ENCODE measurements at regions not wholly inside any gene's neighbourhood (a gene's known extent, or its start where the extent isn't known, plus 50 kb on each side); places are given as distances from the start of the nearest gene placed in this dataset.
"Not testable (repeated sequence)": the region's sequence is repeated elsewhere in the genome, so short reads cannot be mapped to it uniquely, and the experiment has no call there.

- no peak for DNase-seq
Observed at GRCh38 chr1:90274376-90274775, 279.5 kb downstream of the ZNF326 start.

GRCh38 chr1:90273241-90273774, 278.4 kb downstream of the ZNF326 start:
- peak; percentile 58 for DNase-seq

- DNase-seq, result no peak
Observed at GRCh38 chr1:90262791-90263190, 267.9 kb downstream of the ZNF326 start.

DNA sequence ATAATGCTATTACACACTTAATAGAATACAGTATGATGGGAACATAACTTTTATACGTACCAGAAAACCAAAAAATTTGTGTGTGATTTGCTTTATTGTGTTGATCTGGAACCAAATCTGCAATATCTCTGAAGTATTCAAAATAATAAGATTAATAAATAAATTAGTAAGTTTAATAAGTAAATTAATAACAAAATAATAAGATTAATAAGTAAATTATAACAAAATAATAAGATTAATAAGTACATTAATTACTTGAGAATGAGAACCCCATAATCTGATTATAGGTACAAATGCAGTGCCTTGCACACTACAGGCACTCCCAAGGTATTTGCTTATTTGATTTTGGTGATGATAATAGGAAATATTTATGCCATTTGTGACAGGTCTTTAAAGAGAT, 267.4 kb downstream of the ZNF326 start:
- DNase-seq, result no peak

DNA sequence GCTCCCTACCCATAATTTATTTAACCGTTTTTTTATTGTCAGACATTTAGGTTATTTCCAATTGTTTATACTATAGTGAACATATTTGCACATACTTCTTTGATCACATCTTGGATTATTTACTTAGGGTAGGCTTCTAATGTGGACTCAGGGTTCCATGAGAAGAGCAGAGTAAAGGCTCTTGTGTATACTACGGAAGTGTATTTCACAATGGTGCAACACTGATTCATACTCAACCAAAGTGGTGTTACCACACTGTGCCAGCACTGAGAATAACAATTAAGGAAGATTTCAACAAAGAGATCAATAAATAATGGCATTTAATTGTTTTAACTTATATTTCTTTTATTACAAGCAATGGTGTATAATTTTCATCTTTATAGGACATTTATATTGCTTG, 251.2 kb downstream of the ZNF326 start:
- no peak for DNase-seq

- DNase-seq, result no peak
Observed at GRCh38 chr1:90236493-90236892, 241.6 kb downstream of the ZNF326 start.

GRCh38 chr1:90223401-90223800, 228.5 kb downstream of the ZNF326 start:
- DNase-seq, result no peak

GRCh38 chr1:90220941-90221693, 226.2 kb downstream of the ZNF326 start:
- DNase-seq, result no peak

GRCh38 chr1:90220496-90220895, 225.6 kb downstream of the ZNF326 start:
- DNase-seq, result no peak

GRCh38 chr1:90219166-90219871, 224.4 kb downstream of the ZNF326 start:
- not testable (repeated sequence) for DNase-seq

DNA sequence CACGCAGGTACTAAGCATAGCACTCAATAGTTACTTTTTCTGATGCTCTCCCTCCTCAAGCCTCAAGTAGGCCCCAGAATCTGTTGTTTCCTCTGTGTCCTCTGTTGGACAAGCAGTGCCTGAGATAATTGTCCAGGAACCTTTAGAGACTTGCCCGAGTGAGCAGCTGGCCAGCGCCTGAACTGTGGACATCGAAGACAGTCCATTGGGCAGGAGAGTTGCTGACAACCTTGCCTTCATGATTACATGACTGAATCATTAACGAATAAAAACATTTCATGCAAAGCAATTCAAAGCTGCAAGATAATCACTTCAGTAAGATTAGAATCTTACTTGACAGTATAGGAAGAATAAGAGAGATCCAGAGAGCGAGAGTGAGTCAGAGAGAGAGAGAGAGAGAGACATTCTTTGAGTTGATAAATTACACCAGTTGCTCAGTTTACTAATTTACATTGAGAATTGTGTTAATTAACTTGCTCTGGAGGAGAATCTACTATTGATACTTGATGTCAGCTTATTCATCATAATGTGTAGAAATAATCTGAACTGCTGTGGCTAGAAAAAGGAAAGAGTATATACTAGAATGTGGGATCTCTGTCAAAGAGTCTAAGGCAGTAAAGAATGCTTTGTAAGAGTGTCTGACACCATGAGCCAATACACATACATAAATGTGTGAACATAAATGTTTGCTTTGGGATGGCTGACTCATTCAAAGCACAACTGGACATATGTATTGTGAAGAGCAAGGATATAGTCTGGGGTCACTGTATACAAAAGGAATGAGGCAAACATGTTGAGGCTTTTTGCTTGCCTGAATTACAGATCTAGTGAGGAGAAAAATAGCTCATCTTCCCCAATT, 216.0 kb downstream of the ZNF326 start:
- no peak for DNase-seq

GRCh38 chr1:90208949-90209348, 214.0 kb downstream of the ZNF326 start:
- DNase-seq, result no peak

- no peak for DNase-seq
Observed at GRCh38 chr1:90206260-90206659, 211.3 kb downstream of the ZNF326 start.

- DNase-seq, result no peak
Observed at GRCh38 chr1:90204780-90205179, 209.9 kb downstream of the ZNF326 start.

DNA sequence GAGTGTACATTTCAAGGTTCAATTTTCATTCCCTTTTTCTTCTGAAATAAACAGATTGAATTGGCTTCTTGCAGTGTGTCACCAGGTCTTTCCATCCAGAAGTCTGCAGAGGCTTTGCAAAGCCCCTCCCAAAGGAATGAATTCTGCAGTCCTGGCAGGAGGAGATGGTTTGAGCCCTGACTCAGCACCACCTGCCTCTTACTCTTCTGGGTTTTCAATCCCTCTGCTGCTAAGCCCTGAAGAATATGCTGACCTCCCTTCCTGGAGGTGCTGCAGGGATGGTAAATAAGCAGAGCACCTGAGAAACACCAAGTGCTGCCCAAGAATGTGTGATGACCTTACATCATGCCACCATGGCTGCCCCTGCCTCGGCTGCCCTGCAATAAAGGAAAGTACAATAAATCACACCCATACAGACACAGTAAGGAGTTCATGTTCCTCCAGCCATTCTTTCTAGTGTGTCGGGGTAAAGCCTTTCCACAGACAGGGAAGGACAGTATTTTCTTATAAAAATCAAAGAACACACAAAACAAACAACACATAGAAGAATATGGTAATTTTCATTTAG, 209.2 kb downstream of the ZNF326 start:
- no peak for DNase-seq

DNA sequence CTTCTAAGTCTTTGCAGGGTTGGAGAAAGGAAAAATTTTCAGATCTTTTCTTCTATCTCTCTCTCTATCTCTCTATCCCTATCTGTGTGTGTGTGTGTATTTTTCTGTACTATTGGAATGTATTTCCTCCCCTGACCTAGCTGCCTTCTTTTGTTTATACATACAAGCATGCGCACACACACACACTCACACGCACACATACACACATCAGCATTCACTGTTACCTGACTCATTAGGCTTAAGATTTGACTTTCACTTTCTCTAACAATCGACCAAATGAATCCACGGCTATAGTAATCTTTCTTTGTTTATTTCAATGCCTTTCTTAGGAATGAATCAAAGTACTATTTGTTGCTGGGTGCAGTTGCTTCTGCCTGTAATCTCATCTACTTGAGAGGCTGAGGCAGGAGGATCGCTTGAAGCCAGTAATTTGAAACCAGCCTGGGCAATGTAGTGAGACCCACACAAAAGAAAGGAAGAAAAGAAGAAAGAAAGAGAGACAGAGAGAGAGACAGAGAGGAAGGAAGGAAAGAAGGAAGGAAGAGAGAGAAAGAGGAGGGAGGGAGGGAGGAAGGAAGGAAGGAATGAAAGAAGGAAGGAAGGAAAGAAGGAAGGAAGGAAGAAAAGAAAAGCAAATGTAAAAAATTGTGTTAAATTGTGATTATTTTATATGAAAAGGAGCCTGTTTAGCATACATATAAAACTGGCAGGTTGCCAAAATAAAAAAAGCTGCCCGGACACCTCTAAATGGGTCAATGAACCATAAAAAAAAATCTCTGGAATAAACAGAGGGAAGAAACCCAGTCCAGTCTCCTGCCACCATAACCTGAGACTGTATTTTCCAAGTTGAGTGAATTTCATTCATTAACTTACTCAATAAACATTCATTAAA, 206.8 kb downstream of the ZNF326 start:
- no peak for DNase-seq

DNA sequence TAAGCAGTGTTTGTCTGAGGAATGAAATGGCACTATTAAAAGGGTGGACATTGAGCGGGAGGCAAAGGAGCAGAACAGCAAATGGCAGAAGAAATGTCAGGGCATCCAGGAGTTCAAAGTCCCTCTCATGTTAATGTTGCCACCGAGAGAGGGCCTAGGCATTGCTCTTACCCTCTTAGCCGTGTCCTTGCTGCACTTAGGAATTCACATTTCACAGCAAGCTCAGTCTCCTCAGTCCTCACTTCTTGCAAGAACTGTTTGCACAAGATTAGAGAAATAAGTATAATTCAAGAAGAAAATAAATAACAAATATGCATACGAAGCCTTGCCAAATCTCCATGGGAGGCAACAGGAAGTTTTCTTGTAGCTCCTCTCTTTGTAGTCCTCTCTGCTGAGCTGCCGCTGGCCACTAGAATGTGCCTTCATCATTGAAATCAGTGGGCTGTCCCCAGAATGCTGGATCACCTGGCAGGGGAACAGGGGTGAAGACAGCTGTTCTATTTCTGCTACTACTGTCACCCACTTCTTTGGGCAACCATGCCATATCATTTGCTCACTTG, 205.8 kb downstream of the ZNF326 start:
- DNase-seq, result no peak

DNA sequence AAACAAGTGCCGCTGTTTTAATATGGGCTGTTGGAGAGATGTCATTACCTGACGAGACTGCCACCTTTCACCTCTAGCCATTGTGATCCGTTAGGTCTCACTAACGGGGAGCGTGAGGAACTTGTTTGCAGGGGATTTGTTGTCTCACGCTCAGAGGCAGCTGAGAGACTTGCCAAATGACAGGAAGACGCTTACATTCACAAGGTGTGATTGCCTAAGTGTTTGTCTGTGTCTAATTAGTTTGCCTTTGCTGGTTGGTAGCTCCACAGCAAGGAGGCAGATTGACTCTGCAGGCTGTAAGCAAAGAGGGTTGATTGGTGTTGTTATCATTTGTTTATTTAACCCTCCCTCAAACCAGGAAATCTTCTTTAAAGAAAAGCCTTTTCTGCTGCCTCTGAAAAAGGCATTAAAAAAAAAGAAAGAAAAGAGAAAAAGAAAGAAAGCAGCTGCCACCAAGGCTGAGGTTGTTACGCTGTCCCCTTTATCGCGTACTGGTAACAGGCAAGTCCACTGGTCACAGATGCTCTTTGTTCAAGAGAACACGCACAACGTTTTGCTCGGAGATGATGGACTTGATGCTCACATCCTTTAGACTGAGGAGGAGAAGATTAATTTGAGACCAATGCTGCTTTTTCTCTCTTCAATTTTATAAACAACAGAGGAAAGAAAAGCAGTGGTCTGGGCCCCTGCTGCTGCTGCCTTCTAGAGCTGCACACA, 203.9 kb downstream of the ZNF326 start:
- DNase-seq, result peak; percentile 45

DNA sequence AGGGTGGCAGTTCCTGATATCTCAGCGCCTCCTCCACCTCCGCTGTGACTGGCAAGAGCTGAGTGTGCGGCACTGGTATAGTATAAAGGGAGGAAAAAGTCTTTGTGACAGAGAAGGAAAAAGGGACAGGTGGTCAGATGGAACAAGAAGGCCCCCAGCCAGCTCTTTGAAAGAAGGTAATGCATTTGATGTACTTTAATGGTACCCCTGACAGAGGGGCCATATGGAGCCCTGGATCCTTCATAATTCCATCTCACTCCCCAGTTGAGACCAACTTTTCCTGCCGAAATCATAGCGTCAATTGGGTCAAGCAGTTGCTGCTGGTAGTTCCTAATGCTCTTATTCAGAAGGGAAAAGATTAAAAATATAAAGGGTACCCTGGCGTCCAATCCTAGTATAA, 198.2 kb downstream of the ZNF326 start:
- DNase-seq, result no peak

- no peak for DNase-seq
Observed at GRCh38 chr1:90192408-90192807, 197.5 kb downstream of the ZNF326 start.

DNA sequence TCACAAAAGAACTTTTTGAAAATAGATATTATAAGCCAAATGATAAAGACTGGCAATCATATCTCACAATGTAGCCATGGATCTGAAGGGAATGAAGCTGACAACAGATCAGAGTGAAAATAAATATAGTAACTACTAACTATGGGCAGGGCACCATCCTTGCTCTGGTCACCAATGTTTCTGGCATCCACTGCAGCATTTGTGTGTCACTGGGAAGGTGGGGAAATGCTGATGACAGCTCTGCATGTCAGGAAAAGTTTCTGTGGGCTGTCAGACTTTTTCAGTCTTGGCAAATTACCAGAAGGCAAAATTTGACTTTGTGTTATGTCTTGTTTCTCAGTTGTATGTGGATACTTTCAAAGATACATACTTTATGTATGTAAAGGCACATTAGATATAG, 195.6 kb downstream of the ZNF326 start:
- no peak for DNase-seq
